Mesenchymal stem cell (in vitro differentiated cells and primary cell): ENCODE measurements at regions not wholly inside any gene's neighbourhood (a gene's known extent, or its start where the extent isn't known, plus 50 kb on each side); places are given as distances from the start of the nearest gene placed in this dataset.

Experiments
- DNase-seq: peaks from one replicate; pipeline ENCODE4 v3.0.0-alpha.2; 2013
- H2AFZ ChIP-seq: one replicate; pipeline ENCODE4 v1.6.1; 2013; ENCODE audit warnings: low read depth, mild to moderate bottlenecking, control low read depth, inconsistent platforms, low read length, moderate library complexity
- H2AK5ac ChIP-seq: 2 replicates; pipeline ENCODE4 v1.6.1; 2013; ENCODE audit warnings: low read length, moderate library complexity, mild to moderate bottlenecking, inconsistent platforms; ENCODE audit not compliant: severe bottlenecking
- H2BK120ac ChIP-seq: one replicate; pipeline ENCODE4 v1.6.1; 2013; ENCODE audit warnings: low read depth, mild to moderate bottlenecking, inconsistent platforms, low read length, moderate library complexity
- H2BK12ac ChIP-seq, 2 experiments: one replicate each; pipeline ENCODE4 v1.6.1; 2013; ENCODE audit warnings: inconsistent platforms in 2 of 2, low read length in 2 of 2, mild to moderate bottlenecking in 2 of 2, moderate library complexity in 2 of 2, control low read depth in 1 of 2
- H2BK15ac ChIP-seq: one replicate; pipeline ENCODE4 v1.6.1; 2013; ENCODE audit warnings: mild to moderate bottlenecking, low read depth, inconsistent platforms; ENCODE audit not compliant: poor library complexity, severe bottlenecking
- H2BK5ac ChIP-seq: 2 replicates; pipeline ENCODE4 v1.6.1; 2013; ENCODE audit warnings: low read depth, mild to moderate bottlenecking, low read length, control low read depth, inconsistent platforms; ENCODE audit not compliant: poor library complexity, severe bottlenecking
- H3K14ac ChIP-seq, 2 experiments: one replicate each; pipeline ENCODE4 v1.6.1; 2013; ENCODE audit warnings: inconsistent platforms in 2 of 2, low read length in 2 of 2, control low read depth in 1 of 2, mild to moderate bottlenecking in 1 of 2, moderate library complexity in 1 of 2
- H3K18ac ChIP-seq, 2 experiments: one replicate each; pipeline ENCODE4 v1.6.1; 2013; ENCODE audit warnings: inconsistent platforms in 2 of 2, low read length in 2 of 2, control low read depth in 1 of 2, low read depth in 1 of 2, mild to moderate bottlenecking in 1 of 2
- H3K23ac ChIP-seq, 2 experiments: one replicate each; pipeline ENCODE4 v1.6.1; 2013; ENCODE audit warnings: inconsistent platforms in 2 of 2, low read length in 2 of 2, mild to moderate bottlenecking in 2 of 2, moderate library complexity in 2 of 2, control low read depth in 1 of 2
- H3K27ac ChIP-seq: 2 replicates; pipeline ENCODE4 v1.5.1; 2013; ENCODE audit warnings: mild to moderate bottlenecking, moderate library complexity, low read length, control low read depth, inconsistent platforms; ENCODE audit not compliant: poor library complexity, severe bottlenecking
- H3K27me3 ChIP-seq, 2 experiments: 2 replicates each; pipeline versions ENCODE4 v1.6.1 to v1.7.0; 2013; ENCODE audit warnings: low read length in 2 of 2, mild to moderate bottlenecking in 2 of 2, moderate library complexity in 2 of 2, control low read depth in 1 of 2, inconsistent platforms in 1 of 2; ENCODE audit not compliant: control insufficient read depth in 1 of 2, insufficient read depth in 1 of 2
- H3K36me3 ChIP-seq, 2 experiments: 2 replicates each; pipeline versions ENCODE4 v1.6.1 to v1.7.0; 2013; ENCODE audit warnings: low read length in 2 of 2, control low read depth in 1 of 2, inconsistent platforms in 1 of 2, low read depth in 1 of 2, mild to moderate bottlenecking in 1 of 2; ENCODE audit not compliant: insufficient read depth in 2 of 2, control insufficient read depth in 1 of 2
- H3K4ac ChIP-seq, 2 experiments: one replicate each; pipeline ENCODE4 v1.6.1; 2013; ENCODE audit warnings: inconsistent platforms in 2 of 2, low read length in 2 of 2, mild to moderate bottlenecking in 2 of 2, moderate library complexity in 2 of 2, control low read depth in 1 of 2, low read depth in 1 of 2
- H3K4me1 ChIP-seq: 2 replicates; pipeline ENCODE4 v1.6.1; 2013; ENCODE audit warnings: low read depth, low read length, control low read depth; ENCODE audit not compliant: control insufficient read depth, insufficient read depth
- H3K4me2 ChIP-seq: 2 replicates; pipeline ENCODE4 v1.6.1; 2013; ENCODE audit warnings: low read length, mild to moderate bottlenecking, inconsistent platforms; ENCODE audit not compliant: poor library complexity, severe bottlenecking
- H3K4me3 ChIP-seq, 2 experiments: 2 replicates each; pipeline versions ENCODE4 v1.5.1 to v1.7.0; 2013; ENCODE audit warnings: low read length in 2 of 2, mild to moderate bottlenecking in 2 of 2, control low read depth in 1 of 2, low read depth in 1 of 2; ENCODE audit not compliant: insufficient read depth in 1 of 2
- H3K79me1 ChIP-seq: replicated peaks from 2 replicates; pipeline ENCODE4 v1.6.1; 2013; ENCODE audit warnings: mild to moderate bottlenecking, control low read depth, low read length, inconsistent platforms; ENCODE audit not compliant: poor library complexity, severe bottlenecking
- H3K9ac ChIP-seq: 2 replicates; pipeline ENCODE4 v1.7.0; 2013; ENCODE audit warnings: mild to moderate bottlenecking, low read length, moderate library complexity
- H3K9me3 ChIP-seq: 2 replicates; pipeline ENCODE4 v1.7.0; 2013; ENCODE audit warnings: mild to moderate bottlenecking, low read length; ENCODE audit not compliant: control insufficient read depth
- H4K8ac ChIP-seq: one replicate; pipeline ENCODE4 v1.6.1; 2013; ENCODE audit warnings: inconsistent platforms, mild to moderate bottlenecking, low read length, moderate library complexity
- H4K91ac ChIP-seq: one replicate; pipeline ENCODE4 v1.6.1; 2013; ENCODE audit warnings: mild to moderate bottlenecking, low read length, inconsistent platforms
- WGBS: methylation state at CpG from one replicate; pipeline ENCODE4 v1.1.7; 2013; ENCODE audit warnings: mixed read lengths; 5-methylcytosine and 5-hydroxymethylcytosine counted together

DNA sequence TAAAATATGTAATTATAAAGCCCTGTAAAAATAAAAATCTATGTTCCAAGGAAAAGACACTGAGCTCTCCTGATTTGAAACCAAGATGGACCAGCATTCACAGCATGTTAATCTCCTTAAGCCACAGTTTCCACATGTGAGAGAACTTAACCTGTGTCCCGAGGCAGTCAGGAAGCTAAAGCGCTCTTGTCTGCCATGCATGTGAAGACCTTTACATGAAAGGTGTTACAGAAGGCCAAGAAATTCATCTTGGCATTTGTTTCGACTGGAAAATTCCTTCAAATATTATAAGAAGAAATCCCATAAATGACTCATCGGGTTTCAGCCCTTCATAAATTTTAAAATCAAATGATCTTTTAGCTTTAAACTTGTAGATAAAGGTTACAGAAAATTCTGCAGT is 328.6 kb downstream of the CDH2 start:
- Histone ChIP-seq H2BK15ac (no peak overlapping the region), H3K4me1 (peaks cover 2% of the 10 kb centered on the region), H3K27ac (no peak overlapping the region), H4K8ac (no peak overlapping the region), H3K4me3 (no peak overlapping the region), H2BK12ac (no peak overlapping the region), H3K23ac (no peak overlapping the region), H2BK120ac (no peak overlapping the region), H4K91ac (no peak overlapping the region), H2AK5ac (no peak overlapping the region), H3K27me3 (no peaks in the 10 kb centered on the region), H2AFZ (no peak overlapping the region), H3K4ac (no peak overlapping the region), H3K79me1 (no peaks in the 10 kb centered on the region), H2BK5ac (no peak overlapping the region), H3K36me3 (no peaks in the 10 kb centered on the region), H3K9ac (no peak overlapping the region), H3K4me2 (no peak overlapping the region), H3K18ac (no peak overlapping the region), H3K9me3 (peaks cover 4% of the 10 kb centered on the region), H3K14ac (peak overlapping the region in 1 of 2 experiments; percentile 48)
- no peak for DNase-seq
- 96% methylated on average over 3 of the region's 4 CpGs for WGBS

DNA sequence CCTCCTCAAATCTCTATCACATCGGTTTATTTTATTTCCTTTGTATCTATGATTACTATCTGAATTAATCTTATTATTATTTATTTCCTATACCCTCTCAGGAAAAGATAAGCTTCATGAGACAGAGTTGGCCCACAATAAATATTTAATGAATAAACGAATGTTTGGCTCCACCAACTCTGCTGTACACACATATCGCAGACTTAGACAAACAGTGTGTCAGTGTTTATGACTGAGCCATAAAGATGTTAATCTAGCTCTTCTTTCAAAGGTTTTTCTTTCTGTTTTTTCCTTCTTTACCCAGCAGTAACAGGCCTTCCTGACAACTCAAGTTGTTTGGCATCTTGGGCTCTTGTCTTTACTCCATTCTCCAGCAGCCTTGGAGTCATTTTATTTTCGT is 329.5 kb downstream of the CDH2 start:
- no peak overlapping the region for H4K91ac ChIP-seq

DNA sequence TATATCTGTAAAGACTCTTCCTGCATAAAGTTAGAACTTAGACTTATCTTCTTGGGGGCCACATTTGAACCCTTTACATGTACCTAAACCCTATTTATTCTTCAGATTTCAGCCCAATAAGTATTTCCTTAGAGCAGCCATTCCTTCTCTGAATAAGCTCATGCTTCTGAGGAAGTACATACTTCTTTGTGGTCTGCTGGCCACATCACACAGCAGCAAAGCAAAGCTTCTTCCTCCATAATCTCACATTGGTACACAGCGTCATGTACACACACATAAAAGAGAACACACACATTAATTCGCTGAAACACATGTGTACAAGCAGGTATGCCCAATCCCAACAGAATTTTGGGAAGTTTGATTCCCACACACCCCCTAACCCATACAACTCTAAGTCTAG is 331.0 kb downstream of the CDH2 start:
- no peak overlapping the region for H2AFZ ChIP-seq
- H3K4ac ChIP-seq: no peak overlapping the region
- H3K14ac ChIP-seq: no peak overlapping the region
- H2BK12ac ChIP-seq: no peak overlapping the region
- no peak overlapping the region for H3K4me3 ChIP-seq
- H3K9me3 ChIP-seq: peaks cover 4% of the 10 kb centered on the region
- no peak overlapping the region for H4K8ac ChIP-seq
- H4K91ac ChIP-seq: no peak overlapping the region
- no peak overlapping the region for H3K9ac ChIP-seq
- H2BK5ac ChIP-seq: no peak overlapping the region
- peak; percentile 14 for DNase-seq
- H3K36me3 ChIP-seq: no peaks in the 10 kb centered on the region
- H3K79me1 ChIP-seq: no peaks in the 10 kb centered on the region
- no peak overlapping the region for H3K27ac ChIP-seq
- H3K27me3 ChIP-seq: no peaks in the 10 kb centered on the region
- H2AK5ac ChIP-seq: no peak overlapping the region
- H2BK120ac ChIP-seq: no peak overlapping the region
- no peak overlapping the region for H3K23ac ChIP-seq
- H3K4me2 ChIP-seq: no peak overlapping the region
- H3K4me1 ChIP-seq: peaks cover 5% of the 10 kb centered on the region
- no peak overlapping the region for H3K18ac ChIP-seq
- 85% methylated on average over 2 of the region's 2 CpGs for WGBS
- no peak overlapping the region for H2BK15ac ChIP-seq

More for the DNA sequence above, 329.5 kb downstream of the CDH2 start:
- H3K14ac ChIP-seq: no peak overlapping the region
- no peaks in the 10 kb centered on the region for H3K36me3 ChIP-seq
- no peak overlapping the region for H4K8ac ChIP-seq
- no peak overlapping the region for H3K9ac ChIP-seq
- no peaks in the 10 kb centered on the region for H3K27me3 ChIP-seq
- H3K18ac ChIP-seq: no peak overlapping the region
- no peak overlapping the region for H2AFZ ChIP-seq
- no peak overlapping the region for H2AK5ac ChIP-seq
- no peak overlapping the region for H3K4me3 ChIP-seq
- H2BK15ac ChIP-seq: no peak overlapping the region
- peaks cover 5% of the 10 kb centered on the region for H3K4me1 ChIP-seq
- H3K27ac ChIP-seq: no peak overlapping the region
- H3K4ac ChIP-seq: no peak overlapping the region
- no peak overlapping the region for H3K4me2 ChIP-seq
- WGBS: 15% methylated on average over 3 of the region's 4 CpGs
- no peak overlapping the region for H3K23ac ChIP-seq
- DNase-seq: peak; percentile 23
- H2BK12ac ChIP-seq: no peak overlapping the region
- H2BK120ac ChIP-seq: no peak overlapping the region
- H3K9me3 ChIP-seq: peaks cover 4% of the 10 kb centered on the region
- H3K79me1 ChIP-seq: no peaks in the 10 kb centered on the region
- no peak overlapping the region for H2BK5ac ChIP-seq

DNA sequence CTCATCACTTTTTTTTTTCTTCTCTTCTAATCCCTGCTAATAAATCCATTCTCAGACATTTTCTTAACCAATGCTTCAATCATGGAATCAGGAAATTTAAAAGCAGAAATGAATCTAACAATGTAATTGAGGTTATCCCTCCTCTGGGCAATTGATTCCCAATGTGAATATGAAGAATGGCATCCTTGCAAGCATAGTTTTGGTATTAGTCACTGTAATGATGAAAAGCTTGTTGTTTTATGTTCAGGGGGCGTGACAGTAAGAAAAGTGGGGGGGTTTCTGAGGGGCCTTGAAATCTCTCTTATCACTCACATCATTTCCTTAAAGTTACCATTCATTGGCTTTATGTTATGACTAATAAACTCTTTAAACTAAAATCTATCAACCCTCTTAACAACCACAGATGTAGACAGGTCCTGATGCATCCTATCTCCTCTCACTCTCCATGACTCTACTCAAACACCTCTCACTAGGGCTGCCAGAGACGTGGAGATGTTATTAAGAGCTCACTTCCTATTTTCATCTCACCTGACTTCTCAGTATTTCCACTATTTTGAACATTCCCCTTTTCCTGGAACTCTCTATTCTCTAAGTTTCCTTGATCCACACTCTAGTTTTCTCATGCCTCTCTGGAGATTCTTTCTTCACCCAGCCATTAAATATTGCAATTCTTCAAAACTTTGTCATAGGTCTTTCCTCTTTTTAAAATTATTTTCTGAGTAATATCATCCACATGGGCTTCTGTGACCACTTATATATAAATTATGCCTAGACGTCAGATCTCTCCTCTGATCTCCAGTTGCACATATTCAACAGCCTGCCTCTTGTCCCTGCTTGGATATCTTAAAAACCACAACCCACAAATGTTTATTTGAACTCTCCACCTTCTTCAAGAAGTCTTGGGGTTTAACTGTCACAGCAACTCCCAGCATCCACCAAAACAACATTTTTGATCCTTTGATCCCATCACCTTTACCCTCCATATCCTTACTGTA is 332.9 kb downstream of the CDH2 start:
- H3K14ac ChIP-seq: no peak overlapping the region

More for the DNA sequence above, 332.9 kb downstream of the CDH2 start:
- Histone ChIP-seq H3K9me3 (peaks cover 4% of the 10 kb centered on the region), H2BK120ac (no peak overlapping the region), H3K18ac (no peak overlapping the region), H3K79me1 (no peaks in the 10 kb centered on the region), H3K23ac (no peak overlapping the region), H3K36me3 (no peaks in the 10 kb centered on the region), H2BK15ac (no peak overlapping the region), H3K9ac (no peak overlapping the region), H2AFZ (no peak overlapping the region), H3K4ac (no peak overlapping the region), H3K27ac (peak overlapping the region; percentile 73), H2BK5ac (no peak overlapping the region), H4K8ac (no peak overlapping the region), H4K91ac (no peak overlapping the region), H3K27me3 (no peaks in the 10 kb centered on the region), H3K4me2 (no peak overlapping the region), H3K4me1 (peaks cover 5% of the 10 kb centered on the region), H3K4me3 (no peak overlapping the region), H2BK12ac (no peak overlapping the region), H2AK5ac (no peak overlapping the region)
- peak; percentile 76 for DNase-seq
- 0% methylated on average over 2 of the region's 3 CpGs for WGBS
